ENCODE measurements at regions not wholly inside any gene's neighbourhood (a gene's known extent, or its start where the extent isn't known, plus 50 kb on each side); places are given as distances from the start of the nearest gene placed in this dataset.

GRCh38 chr3:76129441-76129840 lies 344.1 kb upstream of the ZNF717 start:
- TF ChIP-seq POLR2A (IDR thresholded peaks at IDR 0.05; ENCODE audit: low read length) (no peak), GATA1 (IDR thresholded peaks at IDR 0.05; ENCODE audit: low read depth, low read length) (no peak)

Measured in erythroblast (primary cell).